Activated T-cell treated with anti-CD3 and anti-CD28 coated beads for 4 hours (primary cell): ENCODE measurements at regions not wholly inside any gene's neighbourhood (a gene's known extent, or its start where the extent isn't known, plus 50 kb on each side); places are given as distances from the start of the nearest gene placed in this dataset.

Experiments used
- DNase-seq: peaks from one replicate; pipeline ENCODE4 v3.0.0-alpha.2; 2020

DNA sequence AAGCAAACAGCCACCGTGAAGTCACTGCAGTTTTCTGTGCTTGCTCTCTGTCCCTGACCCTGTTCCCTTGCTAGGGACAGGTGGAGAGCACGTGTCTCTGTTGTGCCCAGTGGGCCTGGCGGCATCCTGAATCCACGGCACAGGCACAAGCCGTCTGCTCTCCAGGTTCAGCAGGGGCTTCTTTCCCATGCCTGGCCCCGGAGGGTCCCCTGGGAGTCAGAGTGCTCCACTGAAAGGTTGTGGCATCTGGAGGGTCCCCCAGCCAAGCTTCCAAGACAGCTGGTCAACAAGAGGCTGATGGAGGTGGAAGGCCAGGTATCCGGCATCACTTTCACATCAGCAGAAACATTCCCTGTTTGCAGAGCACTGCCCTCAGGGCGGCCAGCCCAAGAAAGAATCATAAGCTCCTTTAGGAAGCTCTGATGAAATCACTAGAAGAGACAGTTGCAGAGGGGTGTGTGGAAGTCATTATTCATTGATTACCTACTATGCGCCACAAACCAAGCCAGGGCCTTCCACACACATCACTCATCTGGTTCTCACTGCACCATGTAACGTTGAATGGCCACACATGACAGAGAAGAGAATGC is 346.4 kb upstream of the B3GAT1 start:
- no peak for DNase-seq

DNA sequence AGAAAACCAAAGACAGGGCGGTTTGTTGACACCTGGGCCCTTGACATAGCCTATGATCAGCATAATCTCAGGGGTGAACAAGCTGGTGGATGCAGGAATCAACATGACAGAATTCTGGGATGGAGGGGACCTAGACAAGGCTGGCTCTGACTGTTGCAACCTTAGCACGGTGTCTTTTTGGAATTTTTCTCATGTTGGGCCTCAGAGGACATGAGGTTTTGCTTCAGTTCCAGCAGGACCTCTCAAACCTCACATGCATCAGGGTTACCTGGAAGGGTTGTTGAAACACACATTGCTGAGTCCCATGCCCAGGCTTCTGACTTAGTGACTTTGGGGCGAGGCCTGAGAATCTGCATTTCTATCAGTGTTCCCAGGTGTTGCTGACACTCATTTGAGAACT is 345.6 kb upstream of the B3GAT1 start:
- no peak for DNase-seq

DNA sequence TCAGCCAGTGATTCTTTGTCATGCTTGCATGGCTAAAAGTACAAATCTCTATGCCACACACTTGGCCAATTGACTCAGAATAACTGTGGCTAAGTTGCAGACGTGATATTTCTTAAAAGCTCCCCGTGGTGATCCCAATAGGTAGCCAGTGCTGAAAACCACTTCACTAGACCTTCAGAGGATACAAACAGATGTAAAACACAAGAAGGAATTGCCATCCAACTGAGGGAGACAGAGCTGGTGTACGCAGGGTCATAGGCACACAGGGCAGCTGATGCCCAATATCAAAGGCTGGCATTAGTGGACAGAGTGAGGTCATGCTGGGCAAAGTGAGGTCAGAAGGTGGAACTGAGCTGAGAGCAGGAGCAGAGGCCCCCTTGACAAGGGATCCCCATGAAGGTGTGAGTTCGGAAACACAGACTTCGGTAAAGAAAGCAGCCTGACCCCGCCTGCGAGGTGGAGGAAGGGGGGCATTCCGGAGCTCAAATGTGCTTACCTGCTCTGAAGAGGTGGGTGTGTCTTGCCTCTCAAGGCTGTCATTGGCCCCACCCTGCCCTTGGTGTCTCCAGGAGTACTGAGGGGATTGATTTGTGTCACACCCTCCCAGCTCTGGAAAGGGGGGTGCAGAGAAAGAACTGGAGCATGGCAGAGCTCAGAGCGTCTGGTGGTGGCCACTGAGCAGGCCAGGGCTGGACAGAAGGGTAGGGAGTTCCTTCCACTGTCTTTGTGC is 344.9 kb upstream of the B3GAT1 start:
- no peak for DNase-seq

DNA sequence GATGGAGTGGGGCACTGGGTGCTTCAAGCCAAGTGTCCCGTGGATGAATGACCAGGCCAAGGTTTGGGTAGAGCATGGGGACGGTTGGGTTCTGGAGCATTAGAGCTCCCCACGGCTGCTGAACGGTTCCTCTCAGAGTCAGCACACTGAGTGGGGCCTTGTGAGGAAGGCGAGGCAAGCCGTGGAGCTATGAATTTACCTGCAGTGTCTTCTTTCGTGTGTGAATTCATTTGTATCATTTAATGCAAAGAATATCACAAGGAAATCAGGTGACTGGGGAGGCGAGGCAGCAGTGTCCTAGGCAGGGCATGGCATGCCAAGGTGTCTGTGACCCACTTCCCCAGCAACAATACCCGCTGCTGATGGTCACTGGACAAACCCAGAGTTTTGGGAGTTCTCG is 343.5 kb upstream of the B3GAT1 start:
- DNase-seq: no peak

DNA sequence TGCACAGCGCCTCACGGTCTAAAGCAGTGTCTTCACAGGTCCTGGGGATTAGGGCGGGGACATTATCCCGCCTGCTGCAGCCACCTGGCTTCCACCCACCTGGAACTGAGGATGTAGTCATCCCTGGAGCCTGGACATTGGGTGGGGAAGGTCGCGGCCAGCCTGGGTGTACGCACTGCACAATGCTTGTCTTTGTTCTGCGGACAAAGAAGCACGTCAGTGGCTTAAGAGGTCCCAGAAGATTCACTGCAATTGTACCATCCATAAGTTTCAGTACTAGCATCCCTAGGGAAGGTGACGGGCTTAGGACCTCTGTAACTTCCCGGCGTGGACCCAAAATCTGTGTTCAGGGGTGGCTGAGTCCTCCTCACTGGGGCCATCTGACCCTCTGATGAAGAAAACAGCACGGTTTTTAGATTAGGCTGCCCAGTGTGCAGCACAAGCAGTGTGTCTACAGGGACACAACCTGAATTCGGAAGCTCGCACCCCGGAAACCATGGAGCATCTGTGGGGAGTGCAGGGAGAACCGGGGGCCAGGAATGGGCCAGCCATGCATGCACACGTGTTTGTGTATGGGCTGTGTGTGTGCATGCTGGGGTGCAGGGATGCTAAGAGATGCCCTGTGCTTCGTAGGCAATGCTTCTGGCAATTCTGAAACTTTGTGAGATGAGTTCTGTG is 342.6 kb upstream of the B3GAT1 start:
- DNase-seq: no peak

DNA sequence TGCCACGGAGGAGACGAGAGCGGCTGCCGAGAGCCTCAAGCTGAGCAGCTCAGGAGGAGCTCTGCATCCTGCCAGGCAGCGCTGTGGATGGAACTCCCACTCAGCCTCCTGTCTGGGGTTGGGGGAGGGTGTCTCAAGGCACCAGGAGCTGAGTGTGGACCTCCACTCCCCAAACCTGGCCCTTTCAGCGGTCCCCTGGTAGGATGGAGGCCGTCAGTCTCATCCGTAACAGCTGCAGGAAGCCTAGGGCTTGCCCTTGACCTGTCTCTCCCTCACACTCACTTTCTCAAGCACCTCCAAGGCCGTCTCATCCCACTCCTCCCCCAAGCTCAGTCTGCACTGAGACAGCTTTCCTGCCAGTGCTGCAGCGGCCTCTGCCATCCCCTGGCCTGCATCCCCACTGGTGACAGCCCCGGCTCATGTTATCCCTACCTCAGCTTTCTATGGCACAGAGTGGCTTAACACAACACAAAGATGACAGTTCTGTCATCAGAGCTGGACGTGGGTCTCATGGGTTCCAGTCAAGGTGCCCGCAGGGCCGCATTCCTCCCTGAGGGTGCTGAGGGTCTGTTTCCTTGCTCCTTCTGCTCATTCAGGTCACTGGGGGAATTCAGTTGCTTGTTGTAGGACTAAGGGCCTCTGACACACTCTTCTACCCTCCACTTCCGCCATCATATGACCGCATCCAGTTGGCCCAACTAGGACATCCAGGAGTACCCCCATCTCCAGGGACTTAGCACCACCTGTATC is 341.9 kb upstream of the B3GAT1 start:
- DNase-seq: no peak

DNA sequence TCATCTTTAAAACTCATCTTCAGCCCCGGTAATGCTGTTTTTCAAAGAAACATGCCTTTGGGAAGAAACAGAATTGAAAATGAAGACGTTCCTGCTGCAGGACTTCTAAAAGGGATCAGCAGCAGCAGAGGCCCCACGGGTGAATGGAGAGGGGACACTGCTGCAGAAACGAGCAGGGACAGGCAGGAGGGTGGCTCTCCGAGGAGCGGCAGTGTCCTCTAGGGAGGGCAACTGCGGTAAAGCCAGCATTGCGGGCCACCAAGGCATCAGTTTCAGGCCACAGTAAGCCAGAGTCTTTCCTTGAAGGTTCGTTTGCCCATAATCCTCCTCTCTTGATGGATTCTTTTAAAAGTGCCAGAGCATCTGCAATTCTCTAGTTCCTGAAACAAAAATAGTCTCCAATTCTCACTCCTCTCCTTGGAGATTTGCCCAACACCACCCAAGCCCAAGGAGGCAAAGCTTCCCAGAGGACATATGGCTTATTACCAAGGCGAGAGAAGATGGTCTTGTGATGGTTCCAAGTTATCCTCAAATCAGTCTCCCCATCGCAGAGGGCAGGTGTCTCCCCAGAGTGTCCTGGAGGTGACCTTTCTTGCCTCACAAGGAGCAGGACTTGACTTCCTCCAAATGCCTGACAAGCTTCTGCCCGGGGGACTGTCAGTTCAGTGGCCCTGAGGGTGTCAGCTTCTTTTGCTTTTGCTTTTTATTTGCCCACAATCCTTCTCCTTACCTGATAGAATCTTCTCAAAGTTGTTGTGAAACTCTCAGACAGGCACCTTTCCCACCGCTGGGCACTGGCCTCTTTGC is 341.1 kb upstream of the B3GAT1 start:
- no peak for DNase-seq

DNA sequence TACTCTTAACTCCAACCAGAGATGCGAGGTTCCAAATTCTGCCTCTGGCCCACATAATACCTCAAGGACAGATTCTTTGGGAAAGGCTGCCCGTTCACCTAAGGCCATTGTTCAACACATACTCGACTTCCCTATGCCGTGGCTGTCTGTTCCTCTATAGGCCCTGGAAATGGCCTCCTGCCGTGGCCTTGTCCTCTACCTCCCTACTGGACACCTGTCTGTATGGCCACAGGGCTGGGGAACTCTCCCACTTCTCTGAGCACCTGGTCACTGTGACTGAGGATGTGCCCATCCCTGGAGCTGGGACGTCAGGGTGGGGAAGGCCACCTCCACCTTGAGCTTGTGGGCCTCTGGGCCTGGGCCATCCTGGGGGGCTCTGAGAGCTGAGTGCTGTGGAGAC is 340.5 kb upstream of the B3GAT1 start:
- no peak for DNase-seq

DNA sequence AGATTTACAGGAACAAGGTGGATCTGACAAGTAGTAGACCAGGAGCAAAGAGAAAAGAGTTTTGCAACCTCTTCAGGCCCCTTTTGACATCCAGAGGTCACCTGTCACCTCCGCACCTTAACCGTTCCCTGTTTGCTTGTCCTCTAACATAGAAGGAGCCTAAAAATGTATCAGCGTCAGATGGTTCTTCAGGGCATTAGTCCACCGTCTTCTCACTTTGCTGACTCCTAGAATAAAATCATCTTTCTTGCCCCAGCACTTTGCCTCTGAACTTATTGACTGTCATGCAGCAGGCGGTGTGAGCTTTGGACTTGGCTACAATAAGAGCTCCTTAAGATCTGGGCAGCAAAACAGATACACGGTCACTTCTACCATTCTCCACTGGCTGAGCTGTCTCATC is 339.7 kb upstream of the B3GAT1 start:
- no peak for DNase-seq

DNA sequence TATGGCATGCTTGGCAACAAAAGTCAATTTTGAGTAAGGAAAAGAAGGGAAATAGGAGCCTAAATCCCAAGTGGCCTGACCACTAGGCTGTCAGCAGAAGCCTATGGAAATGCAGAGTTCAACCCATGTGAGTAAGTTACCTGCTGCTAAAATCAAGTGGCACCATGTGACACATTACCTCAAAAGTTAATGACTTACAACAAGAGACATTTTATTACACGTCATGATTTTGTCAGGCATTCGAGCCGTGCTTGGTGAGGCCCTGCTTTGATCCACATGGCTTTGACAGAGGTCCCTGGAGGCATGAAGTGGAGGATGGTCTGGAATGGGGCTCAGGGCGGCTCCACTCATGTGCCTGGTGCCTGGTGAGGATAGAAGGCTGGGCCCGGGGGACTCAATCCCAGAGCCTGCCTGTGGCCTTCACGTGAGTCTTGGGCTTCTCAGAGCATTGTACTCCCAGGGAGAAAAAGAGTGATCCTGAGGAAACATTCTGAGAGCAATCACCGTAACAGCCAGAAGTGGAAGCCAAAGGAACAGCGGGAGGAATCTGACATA is 339.1 kb upstream of the B3GAT1 start:
- no peak for DNase-seq

DNA sequence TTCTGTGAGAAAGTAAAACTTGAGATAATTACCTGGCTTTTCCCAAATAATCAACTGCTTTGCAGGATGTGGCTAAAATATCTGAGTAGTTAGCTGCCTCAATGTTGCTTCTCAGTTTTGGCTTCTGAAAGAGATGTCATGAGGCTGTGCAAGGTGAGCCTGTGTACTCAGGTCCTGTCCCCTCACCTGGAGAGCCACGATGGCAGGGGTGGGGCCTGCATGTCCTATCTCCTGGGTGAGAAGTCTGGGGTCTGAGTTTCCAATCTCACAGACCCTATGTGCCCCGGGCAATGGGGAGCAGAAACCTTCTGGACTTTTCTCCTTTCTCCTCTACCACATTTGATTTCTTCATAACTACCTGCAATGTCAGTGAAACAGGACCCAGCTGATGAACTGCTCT is 338.6 kb upstream of the B3GAT1 start:
- DNase-seq: no peak

DNA sequence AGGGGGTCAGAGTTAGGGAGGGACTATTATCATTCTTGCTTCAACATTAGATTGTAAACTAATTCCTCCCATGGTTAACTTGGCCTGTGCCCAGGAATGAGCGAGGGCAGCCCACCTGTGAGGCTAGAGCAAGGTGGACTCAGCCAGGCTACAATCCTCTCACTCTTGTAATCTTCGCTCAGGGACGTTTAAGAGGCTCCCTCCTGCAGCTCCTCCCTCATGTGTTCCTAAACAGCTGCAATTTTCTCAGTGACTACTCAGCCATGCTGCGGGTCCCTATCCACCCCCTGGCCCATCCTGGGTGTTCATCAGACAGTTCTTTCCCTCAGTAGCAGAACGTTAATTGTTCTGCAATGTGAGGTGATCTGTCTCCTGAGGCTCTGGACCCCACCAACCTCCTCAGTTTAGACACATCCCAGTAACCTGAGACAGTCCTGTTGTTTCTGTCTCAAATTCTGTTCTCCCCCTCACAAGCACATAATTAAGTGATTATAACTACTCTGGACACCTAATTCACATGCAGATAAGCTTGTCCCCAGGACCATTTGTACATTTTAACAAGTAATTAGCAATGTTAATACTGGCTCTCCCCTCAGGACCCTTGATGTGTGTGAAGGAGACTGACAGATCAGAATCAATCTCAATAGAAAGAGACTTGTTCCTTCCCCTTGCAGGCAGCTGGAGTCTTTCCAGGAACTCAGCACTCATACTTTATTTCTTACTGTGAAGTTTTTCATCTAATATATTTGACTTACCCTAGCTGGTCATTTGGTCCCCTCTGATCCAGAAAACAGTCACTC is 337.2 kb upstream of the B3GAT1 start:
- DNase-seq: no peak

DNA sequence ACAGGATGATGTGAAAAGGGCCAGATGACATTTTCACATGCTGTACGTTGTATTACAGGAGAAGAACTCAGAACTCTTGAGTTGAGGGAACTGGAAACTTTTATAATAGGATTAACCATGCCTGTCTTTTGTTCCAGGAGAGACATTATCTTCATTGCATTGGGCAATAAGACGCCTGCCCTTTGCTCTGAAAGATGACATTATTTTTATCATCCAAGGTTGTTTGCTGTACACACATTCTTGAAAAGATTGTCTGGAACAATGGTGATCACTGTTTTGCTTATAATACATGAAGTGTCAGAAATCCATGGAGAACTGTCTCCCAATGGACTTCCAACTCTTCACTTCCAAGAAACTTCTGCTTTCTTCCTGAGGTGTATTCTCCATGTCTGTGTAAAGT is 334.6 kb upstream of the B3GAT1 start:
- no peak for DNase-seq

DNA sequence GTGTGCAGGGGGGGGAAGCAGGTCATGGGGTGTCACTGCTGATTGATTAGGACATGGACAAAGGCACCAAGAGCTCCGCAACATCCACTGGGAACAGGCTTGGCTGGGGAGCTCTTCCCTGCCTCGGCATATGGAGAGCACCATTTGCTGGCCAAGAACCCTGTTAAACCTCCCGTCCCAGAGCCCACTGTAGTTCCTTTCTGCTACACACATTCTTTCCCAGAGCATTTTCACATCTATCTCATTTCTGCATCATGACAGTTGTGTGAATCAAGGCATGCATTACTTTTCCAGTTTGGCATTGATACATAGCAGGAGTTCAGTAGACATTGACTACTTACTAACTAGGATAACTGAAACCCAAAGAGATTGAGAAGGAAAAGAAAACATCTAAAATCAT is 333.4 kb upstream of the B3GAT1 start:
- DNase-seq: no peak

DNA sequence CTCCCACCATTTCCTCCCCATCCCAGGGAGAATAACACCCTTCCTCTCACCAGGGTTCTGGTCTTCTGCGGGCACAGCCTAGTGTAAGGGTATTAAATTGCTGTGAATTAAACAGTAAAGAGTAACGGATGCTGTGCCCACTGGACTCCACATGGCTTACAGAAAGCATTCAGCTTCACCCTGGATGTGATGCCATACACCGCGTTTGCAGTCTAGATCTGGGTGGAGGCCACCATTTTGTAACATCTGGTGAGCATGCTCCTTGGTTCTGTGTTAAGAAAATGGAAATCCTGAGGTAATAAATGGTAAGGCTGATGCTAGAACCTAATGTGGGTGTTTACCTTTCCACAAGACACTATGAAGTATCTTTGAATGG is 331.8 kb upstream of the B3GAT1 start:
- no peak for DNase-seq

DNA sequence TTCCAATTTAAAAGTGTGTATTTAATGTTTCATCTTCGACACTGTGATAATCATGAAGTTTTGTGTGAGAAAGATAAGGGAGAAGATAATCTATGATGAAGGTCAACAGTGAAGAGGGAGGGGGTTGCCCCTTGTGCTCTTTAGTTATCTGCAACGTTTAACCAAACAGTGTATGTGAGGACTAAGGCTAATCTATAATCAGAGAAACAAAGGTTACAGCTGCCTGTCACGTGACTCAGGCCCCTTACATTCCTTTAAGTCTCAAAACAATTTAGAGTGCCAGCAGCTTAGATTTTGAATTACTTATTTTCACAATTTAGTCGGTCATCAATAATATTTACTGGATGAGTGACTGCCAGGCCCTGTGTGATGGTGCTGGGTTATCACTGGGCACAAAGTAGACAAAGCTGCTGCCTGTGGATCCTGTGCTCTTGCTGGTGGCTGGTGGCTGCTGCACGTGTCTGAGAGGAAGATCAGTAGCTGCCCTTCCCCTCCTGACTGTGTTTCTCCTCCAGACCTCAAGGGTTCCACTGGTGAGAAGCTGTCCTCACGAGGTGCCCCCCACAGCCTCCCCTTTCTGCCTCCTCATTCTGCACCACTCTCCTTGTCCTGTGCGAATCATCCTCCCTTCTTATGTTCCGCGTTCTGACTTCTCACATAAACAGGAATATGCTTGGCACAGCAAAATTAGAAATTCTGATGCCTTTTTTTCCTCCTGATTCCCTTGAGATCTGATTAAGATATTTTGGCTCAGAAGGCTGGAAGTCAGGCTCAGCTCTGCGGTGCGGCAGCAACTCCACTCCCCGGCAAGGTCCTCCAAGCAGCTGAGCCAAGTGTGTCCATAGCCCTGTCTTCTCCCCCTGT is 331.1 kb upstream of the B3GAT1 start:
- no peak for DNase-seq

DNA sequence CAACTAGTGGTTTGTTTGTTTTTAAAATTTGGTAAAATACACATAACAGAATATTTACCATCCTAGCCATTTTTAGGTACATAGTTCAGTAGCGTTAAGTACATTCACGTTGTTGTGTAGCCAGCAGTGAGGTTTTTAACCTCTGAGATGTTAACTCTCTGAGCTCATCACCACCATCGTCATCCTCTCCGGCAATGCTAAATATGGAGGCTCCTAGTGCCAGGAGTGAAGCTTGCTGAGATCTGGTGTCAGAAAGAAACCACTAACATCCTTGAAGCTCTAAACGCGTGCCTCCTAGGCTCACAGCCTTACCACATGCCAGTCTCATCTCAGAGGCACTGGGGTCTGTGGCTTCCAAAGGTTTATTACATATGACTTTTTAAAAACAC is 330.2 kb upstream of the B3GAT1 start:
- no peak for DNase-seq

DNA sequence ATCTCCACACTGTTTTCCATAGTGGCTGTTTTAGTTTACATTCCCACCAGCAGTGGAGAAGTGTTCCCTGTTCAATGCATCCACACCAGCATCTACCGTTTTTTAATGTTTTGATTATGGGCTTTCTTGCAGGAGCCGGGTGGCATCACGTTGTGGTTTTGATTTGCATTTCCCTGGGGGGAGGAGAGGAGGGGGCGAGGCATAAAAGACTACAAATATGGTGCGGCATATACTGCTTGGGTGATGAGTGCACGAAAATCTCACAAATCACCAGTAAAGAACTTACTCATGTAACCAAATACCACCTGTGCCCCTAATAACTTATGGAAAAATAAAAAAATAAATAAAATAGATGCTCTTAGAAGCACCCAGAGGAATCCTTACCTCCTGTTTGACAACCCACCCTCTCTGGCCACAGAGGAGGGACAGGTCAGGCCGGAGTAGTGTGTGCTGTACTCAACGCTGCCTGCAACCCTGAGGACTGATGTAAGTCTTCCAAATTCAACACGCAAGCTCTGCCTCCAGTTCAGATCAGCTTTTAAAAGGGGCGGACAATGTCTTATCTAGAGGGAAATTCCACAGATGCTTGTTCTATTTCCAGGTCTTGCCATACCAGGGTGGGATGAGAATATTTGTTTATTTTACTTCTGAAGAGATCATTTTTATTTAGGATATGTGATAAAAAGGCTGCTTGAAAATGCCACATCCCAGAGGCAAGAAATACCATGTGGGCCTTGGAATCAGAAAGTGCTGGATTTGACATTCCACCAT is 329.6 kb upstream of the B3GAT1 start:
- no peak for DNase-seq

DNA sequence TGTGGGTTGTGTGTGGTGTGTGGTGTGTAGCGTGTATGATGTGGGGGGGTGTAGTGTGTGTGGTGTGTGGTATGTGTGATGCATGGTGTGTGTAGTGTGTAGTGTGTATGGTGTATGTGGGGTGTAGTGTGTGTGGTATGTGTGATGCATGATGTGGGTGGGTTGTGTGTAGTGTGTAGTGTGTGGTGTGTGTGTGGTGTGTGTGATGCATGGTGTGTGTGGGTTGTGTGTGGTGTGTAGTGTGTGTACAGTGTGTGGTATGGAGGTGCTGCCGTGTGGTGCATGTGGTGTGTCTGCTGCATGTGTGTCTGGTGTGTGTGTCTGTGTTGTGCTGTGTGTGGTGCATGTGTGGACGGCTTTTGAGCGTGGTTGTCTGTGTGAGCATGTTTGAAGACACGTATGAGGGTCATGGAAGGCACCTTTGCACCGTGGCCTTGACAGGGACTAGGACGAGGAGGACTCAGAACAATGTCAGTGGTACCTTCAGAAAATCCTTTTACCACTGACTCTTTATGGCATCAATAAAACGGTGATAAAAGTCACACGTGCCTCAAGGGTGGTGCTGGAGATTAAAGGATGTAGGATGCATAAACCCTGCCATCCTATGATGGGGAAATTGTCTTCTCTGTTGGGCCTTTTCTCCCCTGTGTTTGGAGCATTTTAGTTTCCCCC is 328.7 kb upstream of the B3GAT1 start:
- DNase-seq: no peak
